GM12878 (cell line): ENCODE measurements at regions not wholly inside any gene's neighbourhood (a gene's known extent, or its start where the extent isn't known, plus 50 kb on each side); places are given as distances from the start of the nearest gene placed in this dataset.

Source experiments
- ATAC-seq: fragments of 200-7000 bp; cut with Tn5 transposase; 3 replicates; pipeline ENCODE4 v1.9.1; 2020; ENCODE audit warnings: mild to moderate bottlenecking, moderate library complexity
- BruUV-seq: library from RNA; stranded (reverse); fragments of 400-500 nt; replicated peaks from 2 replicates; lab custom pipeline; 2021; lab: Mats Ljungman, UMichigan
- CTCF ChIA-PET: fragments of 300-600 bp; sonication (Branson Sonifier 250); formaldehyde crosslinking; extraction: SDS; loops from one replicate; lab custom pipeline; 2021; ENCODE audit warnings: inconsistent platforms; lab: Yijun Ruan, JAX
- POLR2A ChIA-PET: fragments of 350-600 bp; formaldehyde crosslinking; extraction: SDS; loops from one replicate; lab custom pipeline; 2021; ENCODE audit warnings: inconsistent platforms; lab: Charles Lee
- RAD21 ChIA-PET: fragments of 300-600 bp; sonication (Branson Sonifier 250); formaldehyde crosslinking; loops from one replicate; lab custom pipeline; 2023; ENCODE audit warnings: antibody characterized with exemption; ENCODE audit not compliant: unreplicated experiment; lab: Charles Lee
- SMC1A ChIA-PET: fragments of 300-600 bp; sonication (Branson Sonifier 250); formaldehyde crosslinking; loops from one replicate; lab custom pipeline; 2023; ENCODE audit not compliant: unreplicated experiment, uncharacterized antibody; lab: Charles Lee
- DNase-seq: peaks from one replicate; pipeline ENCODE4 v3.0.0-alpha.2; 2011; ENCODE audit warnings: low read depth, low spot score
- FAIRE-seq: peaks from 3 replicates; lab custom pipeline; 2011; peaks lifted over from hg19 to GRCh38; lab: Jason Lieb, UNC
- H2AFZ ChIP-seq: 2 replicates; pipeline ENCODE4 v1.6.0; 2011; ENCODE audit warnings: low read depth, low read length, control low read depth; ENCODE audit not compliant: control insufficient read depth
- H3K27ac ChIP-seq: 2 replicates; pipeline ENCODE4 v1.5.1; 2011; ENCODE audit warnings: control low read depth; ENCODE audit not compliant: control insufficient read depth, insufficient read depth
- H3K27me3 ChIP-seq, 2 experiments: replicated peaks in 1 of 2; 2 replicates each; pipeline versions ENCODE4 v1.6.0 to v1.6.1; 2011; ENCODE audit warnings: low read length in 1 of 2; ENCODE audit not compliant: control insufficient read depth in 2 of 2, insufficient read depth in 2 of 2
- H3K36me3 ChIP-seq, 2 experiments: 2 replicates each; pipeline ENCODE4 v1.5.1; 2011; ENCODE audit warnings: low read length in 1 of 2; ENCODE audit not compliant: control insufficient read depth in 2 of 2, insufficient read depth in 2 of 2
- H3K4me1 ChIP-seq: 2 replicates; pipeline ENCODE4 v1.6.1; 2011; ENCODE audit warnings: mild to moderate bottlenecking, low read length, moderate library complexity, mixed read lengths; ENCODE audit not compliant: control insufficient read depth, insufficient read depth
- H3K4me2 ChIP-seq: 2 replicates; pipeline ENCODE4 v1.6.0; 2011; ENCODE audit warnings: control low read depth; ENCODE audit not compliant: control insufficient read depth, insufficient read depth
- H3K4me3 ChIP-seq: fragments of 200-600 bp; sonication (generic); 2 replicates; pipeline ENCODE4 v1.5.1; 2016
- H3K79me2 ChIP-seq: 2 replicates; pipeline ENCODE4 v1.6.0; 2011; ENCODE audit warnings: low read length; ENCODE audit not compliant: control insufficient read depth, insufficient read depth
- H3K9ac ChIP-seq: 2 replicates; pipeline ENCODE4 v1.8.0; 2011; ENCODE audit warnings: low read length, control low read depth, mixed read lengths; ENCODE audit not compliant: control insufficient read depth, insufficient read depth
- H3K9me3 ChIP-seq: replicated peaks from 3 replicates; pipeline ENCODE4 v1.5.1; 2011; ENCODE audit warnings: mild to moderate bottlenecking, low read length; ENCODE audit not compliant: control insufficient read depth, insufficient read depth
- H4K20me1 ChIP-seq: 2 replicates; pipeline ENCODE4 v1.6.0; 2011; ENCODE audit not compliant: control insufficient read depth, insufficient read depth
- HDAC2 ChIP-seq: fragments of 200-600 bp; sonication (generic); IDR thresholded peaks from 2 replicates; pipeline ENCODE4 v1.6.1; 2017
- SMAD1 ChIP-seq: fragments of 450-650 bp; IDR thresholded peaks from 2 replicates; pipeline ENCODE4 v1.6.1; 2018; ENCODE audit warnings: mild to moderate bottlenecking, low read depth; ENCODE audit not compliant: partially characterized antibody
- SMC3 ChIP-seq: IDR thresholded peaks from 2 replicates; pipeline ENCODE4 v1.6.1; 2011; ENCODE audit warnings: low read length, improper control_type of control experiment, borderline replicate concordance
- ZNF207 ChIP-seq: fragments of 450-650 bp; IDR thresholded peaks from 2 replicates; pipeline ENCODE4 v1.6.1; 2014; ENCODE audit warnings: antibody characterized with exemption, mild to moderate bottlenecking, borderline replicate concordance
- WGBS: methylation state at CpG from one replicate; pipeline ENCODE4 v1.1.6; 2016; ENCODE audit warnings: low lambda C conversion rate; ENCODE audit not compliant: insufficient replicate concordance, insufficient coverage; ENCODE audit errors: missing lambda C conversion rate; 5-methylcytosine and 5-hydroxymethylcytosine counted together
- in situ Hi-C: fragments of 300-500 bp; cut with MboI; formaldehyde crosslinking; loops from 9 replicates; pipeline ENCODE4 v1.14.3; 2018; ENCODE audit warnings: mixed read lengths
- intact Hi-C: fragments of 100-400 bp; cut with micrococcal nuclease; formaldehyde crosslinking; loops from one replicate; pipeline ENCODE4 v1.14.2; 2022; ENCODE audit not compliant: unreplicated experiment
- TF ChIP-seq, protein P1 (sequence below): fragments of 450-650 bp; IDR thresholded peaks from 2 replicates; pipeline ENCODE4 v1.6.1; 2018; ENCODE audit warnings: mild to moderate bottlenecking, low read depth, moderate library complexity; ENCODE audit not compliant: partially characterized antibody
- TF ChIP-seq, protein P2 (sequence below): IDR thresholded peaks from 2 replicates; pipeline ENCODE4 v1.6.1; 2011; ENCODE audit warnings: low read depth, low read length, improper control_type of control experiment, borderline replicate concordance

GRCh38 chr13:88026241-88026640, 355.1 kb downstream of the SLITRK5 start:
- Histone ChIP-seq H3K79me2 (no peaks in the 10 kb centered on the region), H3K36me3 (no peaks in the 10 kb centered on the region), H3K27me3 (no peaks in the 10 kb centered on the region), H3K4me1 (no peaks in the 10 kb centered on the region), H3K9ac (no peak overlapping the region), H3K4me2 (no peak overlapping the region), H3K4me3 (no peak overlapping the region), H4K20me1 (no peaks in the 10 kb centered on the region), H3K27ac (no peak overlapping the region), H3K9me3 (no peaks in the 10 kb centered on the region), H2AFZ (no peak overlapping the region)
- no peak for ATAC-seq
- 0% methylated on average over 1 of the region's 1 CpG for WGBS
- CTCF ChIA-PET: no interaction called here
- no TSS peak for BruUV-seq
- intact Hi-C loops (no loop called here), in situ Hi-C loops (no loop called here)
- POLR2A ChIA-PET: no interaction called here
- DNase-seq: no peak
- TF ChIP-seq ZNF207: no peak
- TF ChIP-seq SMC3: no peak
- TF ChIP-seq, protein P1, sequence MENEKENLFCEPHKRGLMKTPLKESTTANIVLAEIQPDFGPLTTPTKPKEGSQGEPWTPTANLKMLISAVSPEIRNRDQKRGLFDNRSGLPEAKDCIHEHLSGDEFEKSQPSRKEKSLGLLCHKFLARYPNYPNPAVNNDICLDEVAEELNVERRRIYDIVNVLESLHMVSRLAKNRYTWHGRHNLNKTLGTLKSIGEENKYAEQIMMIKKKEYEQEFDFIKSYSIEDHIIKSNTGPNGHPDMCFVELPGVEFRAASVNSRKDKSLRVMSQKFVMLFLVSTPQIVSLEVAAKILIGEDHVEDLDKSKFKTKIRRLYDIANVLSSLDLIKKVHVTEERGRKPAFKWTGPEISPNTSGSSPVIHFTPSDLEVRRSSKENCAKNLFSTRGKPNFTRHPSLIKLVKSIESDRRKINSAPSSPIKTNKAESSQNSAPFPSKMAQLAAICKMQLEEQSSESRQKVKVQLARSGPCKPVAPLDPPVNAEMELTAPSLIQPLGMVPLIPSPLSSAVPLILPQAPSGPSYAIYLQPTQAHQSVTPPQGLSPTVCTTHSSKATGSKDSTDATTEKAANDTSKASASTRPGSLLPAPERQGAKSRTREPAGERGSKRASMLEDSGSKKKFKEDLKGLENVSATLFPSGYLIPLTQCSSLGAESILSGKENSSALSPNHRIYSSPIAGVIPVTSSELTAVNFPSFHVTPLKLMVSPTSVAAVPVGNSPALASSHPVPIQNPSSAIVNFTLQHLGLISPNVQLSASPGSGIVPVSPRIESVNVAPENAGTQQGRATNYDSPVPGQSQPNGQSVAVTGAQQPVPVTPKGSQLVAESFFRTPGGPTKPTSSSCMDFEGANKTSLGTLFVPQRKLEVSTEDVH: no peak
- TF ChIP-seq, protein P2, sequence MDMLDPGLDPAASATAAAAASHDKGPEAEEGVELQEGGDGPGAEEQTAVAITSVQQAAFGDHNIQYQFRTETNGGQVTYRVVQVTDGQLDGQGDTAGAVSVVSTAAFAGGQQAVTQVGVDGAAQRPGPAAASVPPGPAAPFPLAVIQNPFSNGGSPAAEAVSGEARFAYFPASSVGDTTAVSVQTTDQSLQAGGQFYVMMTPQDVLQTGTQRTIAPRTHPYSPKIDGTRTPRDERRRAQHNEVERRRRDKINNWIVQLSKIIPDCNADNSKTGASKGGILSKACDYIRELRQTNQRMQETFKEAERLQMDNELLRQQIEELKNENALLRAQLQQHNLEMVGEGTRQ: no peak
- TF ChIP-seq SMAD1: no peak
- TF ChIP-seq HDAC2: no peak
- SMC1A ChIA-PET: no interaction called here
- no peak for FAIRE-seq
- RAD21 ChIA-PET: no interaction called here
